AG09309 (cell line): ENCODE measurements at regions not wholly inside any gene's neighbourhood (a gene's known extent, or its start where the extent isn't known, plus 50 kb on each side); places are given as distances from the start of the nearest gene placed in this dataset.

Experiments used
- DNase-seq: peaks from one replicate; pipeline ENCODE4 v3.0.0-alpha.2; 2010; ENCODE audit warnings: low read depth
- H3K4me3 ChIP-seq: 2 replicates; pipeline ENCODE4 v1.5.1; 2011; ENCODE audit warnings: mild to moderate bottlenecking, low read depth, low read length, moderate library complexity; ENCODE audit not compliant: control insufficient read depth
- TF ChIP-seq, protein P1 (sequence below): IDR thresholded peaks from 2 replicates; pipeline ENCODE4 v1.5.1; 2011; ENCODE audit warnings: mild to moderate bottlenecking, low read depth, low read length, inconsistent platforms; ENCODE audit not compliant: insufficient read depth, control insufficient read depth; ENCODE audit errors: missing control alignments

DNA sequence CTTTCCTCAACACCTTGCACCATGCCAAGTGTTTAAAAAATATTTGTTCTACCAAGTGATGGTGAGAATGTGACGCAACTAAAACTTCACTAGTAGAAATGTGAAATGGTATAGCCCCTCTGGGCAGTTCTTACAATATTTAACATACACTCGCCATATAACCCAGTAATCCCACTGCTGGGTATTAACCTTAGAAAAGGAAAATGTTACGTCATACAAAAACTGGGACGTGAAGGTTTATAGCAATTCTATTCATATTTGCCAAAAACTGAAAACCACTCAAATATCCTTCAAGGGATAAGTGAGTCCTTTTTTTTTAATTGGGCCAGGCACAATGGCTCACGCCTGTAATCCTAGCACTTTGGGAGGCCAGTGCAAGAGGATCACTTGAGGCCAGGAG is 279.3 kb downstream of the SKIDA1 start:
- H3K4me3 ChIP-seq, result no peak overlapping the region
- TF ChIP-seq, protein P1, sequence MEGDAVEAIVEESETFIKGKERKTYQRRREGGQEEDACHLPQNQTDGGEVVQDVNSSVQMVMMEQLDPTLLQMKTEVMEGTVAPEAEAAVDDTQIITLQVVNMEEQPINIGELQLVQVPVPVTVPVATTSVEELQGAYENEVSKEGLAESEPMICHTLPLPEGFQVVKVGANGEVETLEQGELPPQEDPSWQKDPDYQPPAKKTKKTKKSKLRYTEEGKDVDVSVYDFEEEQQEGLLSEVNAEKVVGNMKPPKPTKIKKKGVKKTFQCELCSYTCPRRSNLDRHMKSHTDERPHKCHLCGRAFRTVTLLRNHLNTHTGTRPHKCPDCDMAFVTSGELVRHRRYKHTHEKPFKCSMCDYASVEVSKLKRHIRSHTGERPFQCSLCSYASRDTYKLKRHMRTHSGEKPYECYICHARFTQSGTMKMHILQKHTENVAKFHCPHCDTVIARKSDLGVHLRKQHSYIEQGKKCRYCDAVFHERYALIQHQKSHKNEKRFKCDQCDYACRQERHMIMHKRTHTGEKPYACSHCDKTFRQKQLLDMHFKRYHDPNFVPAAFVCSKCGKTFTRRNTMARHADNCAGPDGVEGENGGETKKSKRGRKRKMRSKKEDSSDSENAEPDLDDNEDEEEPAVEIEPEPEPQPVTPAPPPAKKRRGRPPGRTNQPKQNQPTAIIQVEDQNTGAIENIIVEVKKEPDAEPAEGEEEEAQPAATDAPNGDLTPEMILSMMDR, result no peak
- DNase-seq, result no peak

DNA sequence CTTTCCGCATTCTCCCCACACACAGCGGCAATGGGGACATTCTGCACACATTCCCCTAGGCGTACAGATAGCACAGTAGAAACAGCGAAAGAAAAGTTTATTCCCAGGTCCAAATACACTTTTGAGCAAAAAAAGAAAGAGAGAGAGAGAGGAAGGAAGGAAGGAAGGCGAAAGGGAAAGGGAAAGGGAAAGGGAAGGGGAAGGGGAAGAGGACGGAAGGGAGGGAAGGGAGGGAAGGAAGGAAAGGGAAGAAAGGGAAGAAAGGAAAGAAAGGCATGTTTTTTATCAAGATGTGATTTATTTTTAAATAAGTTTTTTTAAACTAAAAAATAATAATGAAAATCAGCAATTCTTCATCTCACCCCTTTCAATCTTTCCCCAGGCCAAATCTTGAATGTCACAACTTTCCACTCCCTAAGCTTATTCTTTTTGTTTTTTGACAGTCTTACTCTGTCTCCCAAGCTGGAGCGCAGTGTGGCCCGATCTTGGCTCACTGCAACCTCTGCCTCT is 281.7 kb downstream of the SKIDA1 start:
- TF ChIP-seq, protein P1, result no peak
- DNase-seq, result no peak
- H3K4me3 ChIP-seq, result no peak overlapping the region

DNA sequence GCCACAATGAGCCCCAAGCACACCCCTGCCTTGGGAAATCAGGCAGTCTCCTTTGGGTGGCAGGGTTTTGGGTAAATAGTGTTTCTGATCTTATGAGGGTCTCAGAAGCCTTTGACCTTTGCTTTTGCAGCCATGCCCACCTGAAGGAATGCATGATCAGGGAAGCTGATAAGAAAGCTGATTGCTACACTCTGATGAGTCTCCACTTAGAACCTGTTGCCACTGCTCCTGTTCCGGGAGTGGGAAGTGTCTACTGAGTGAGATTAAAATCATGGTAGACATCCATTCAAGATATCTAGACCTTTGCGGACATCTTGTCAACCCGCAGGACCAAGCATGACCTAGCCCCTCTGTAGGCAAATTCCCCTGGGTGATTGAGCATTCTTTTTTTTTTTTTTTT is 282.6 kb downstream of the SKIDA1 start:
- no peak for DNase-seq
- TF ChIP-seq, protein P1, result no peak
- no peak overlapping the region for H3K4me3 ChIP-seq

DNA sequence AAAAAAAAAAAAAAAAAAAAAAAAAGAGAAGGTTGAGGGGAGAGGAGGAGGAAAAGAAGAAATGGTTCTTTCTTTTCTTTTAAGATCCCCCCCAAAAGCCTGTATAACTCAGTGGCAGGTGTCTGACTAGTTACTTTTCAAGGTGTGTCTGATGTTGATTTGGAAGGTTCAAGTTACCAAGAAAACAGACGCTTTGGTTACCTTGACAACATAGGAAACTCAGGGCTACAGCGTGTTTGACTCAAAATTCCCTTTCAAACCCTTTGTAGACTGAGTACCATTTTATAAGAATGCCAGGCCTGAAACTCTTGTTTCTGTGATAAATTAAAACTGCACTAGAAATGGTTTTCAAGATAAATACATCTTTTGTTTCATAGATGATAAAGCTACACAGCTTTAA is 286.8 kb downstream of the SKIDA1 start:
- no peak overlapping the region for H3K4me3 ChIP-seq
- DNase-seq, result no peak
- TF ChIP-seq, protein P1, result no peak

DNA sequence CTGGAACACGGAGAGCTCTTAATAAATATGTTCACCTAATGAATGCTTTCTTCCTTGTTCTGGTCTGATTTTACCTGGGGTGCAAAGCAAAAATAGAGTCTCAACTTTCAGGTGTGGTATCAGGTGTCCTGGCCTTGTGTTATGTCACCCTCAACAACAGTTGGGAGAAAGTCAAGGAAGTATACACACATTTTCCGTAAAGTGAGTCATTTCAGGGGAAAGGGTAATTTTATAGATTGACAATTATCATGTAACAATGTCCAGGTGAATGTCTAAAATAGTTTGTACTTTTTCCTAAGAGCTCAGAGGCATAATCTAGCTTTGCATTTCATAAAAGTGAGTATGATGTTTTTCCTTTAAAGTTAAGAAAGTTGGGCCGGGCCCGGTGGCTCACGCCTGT is 287.4 kb downstream of the SKIDA1 start:
- DNase-seq, result no peak
- H3K4me3 ChIP-seq, result no peak overlapping the region
- TF ChIP-seq, protein P1, result no peak

DNA sequence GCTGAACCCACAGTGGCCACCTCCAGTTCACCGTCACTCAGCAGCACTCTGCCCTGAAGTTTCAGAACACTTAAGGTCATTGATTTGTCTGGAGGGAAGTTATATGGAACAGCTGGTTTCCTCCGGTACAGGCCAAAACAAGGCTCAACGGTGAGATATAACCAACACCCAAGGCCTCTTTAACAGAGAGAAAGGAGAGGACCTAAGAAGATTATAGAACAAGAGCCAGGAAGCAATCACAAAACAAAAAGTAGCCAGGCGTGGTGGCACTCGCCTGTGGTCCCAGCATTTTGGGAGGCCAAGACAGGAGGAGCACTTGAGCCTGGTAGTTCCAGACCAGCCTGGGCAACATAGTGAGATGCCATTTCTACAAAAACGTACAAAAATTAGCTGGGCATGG is 290.7 kb downstream of the SKIDA1 start:
- no peak for DNase-seq

More for the DNA sequence above, 290.7 kb downstream of the SKIDA1 start:
- no peak overlapping the region for H3K4me3 ChIP-seq
- TF ChIP-seq, protein P1, result no peak
